K562 (cell line): ENCODE measurements at regions not wholly inside any gene's neighbourhood (a gene's known extent, or its start where the extent isn't known, plus 50 kb on each side); places are given as distances from the start of the nearest gene placed in this dataset.

ENCODE experiments used
- ATAC-seq: fragments of 200-7000 bp; cut with Tn5 transposase; 3 replicates; pipeline ENCODE4 v1.9.1; 2020; ENCODE audit warnings: moderate library complexity
- BruUV-seq: library from RNA; stranded (reverse); fragments of 400-500 nt; replicated peaks from 2 replicates; lab custom pipeline; 2021; lab: Mats Ljungman, UMichigan
- CTCF ChIA-PET: fragments of 300-600 bp; formaldehyde crosslinking; extraction: SDS; loops from one replicate; lab custom pipeline; 2021; ENCODE audit warnings: low intra/inter-chr PET ratio; lab: Yijun Ruan, JAX
- POLR2A ChIA-PET: fragments of 300-600, 350-650 bp; sonication (Branson Sonifier 250); formaldehyde crosslinking; extraction: SDS; loops from one replicate; lab custom pipeline; 2021; ENCODE audit warnings: antibody characterized with exemption, inconsistent platforms; lab: Yijun Ruan, JAX
- DNase-seq, 4 experiments: peaks; one replicate each; pipeline versions ENCODE4 v3.0.0 to v3.0.0-alpha.2; 2011 to 2018; ENCODE audit warnings: low spot score in 3 of 4, mixed read lengths in 3 of 4; ENCODE audit errors: extremely low read depth in 1 of 4
- FAIRE-seq: peaks from 2 replicates; lab custom pipeline; 2011; peaks lifted over from hg19 to GRCh38; lab: Jason Lieb, UNC
- H2AFZ ChIP-seq: 2 replicates; pipeline ENCODE4 v1.6.0; 2011; ENCODE audit warnings: low read depth, low read length, control low read depth, inconsistent platforms
- H3K27ac ChIP-seq: fragments of 200-600 bp; 3 replicates; pipeline ENCODE4 v1.8.0; 2011; ENCODE audit warnings: low read depth, mild to moderate bottlenecking, control low read depth, inconsistent platforms, low read length, moderate library complexity, mixed read lengths; ENCODE audit errors: extremely low read depth
- H3K27me3 ChIP-seq, 2 experiments: fragments of 300-600 bp in 1 of 2; 2 replicates in 1 of 2; 3 replicates in 1 of 2; pipeline versions ENCODE4 v1.6.0 to v1.8.0; 2011; ENCODE audit warnings: inconsistent platforms in 2 of 2, low read length in 2 of 2, mild to moderate bottlenecking in 1 of 2, mixed read lengths in 1 of 2, moderate library complexity in 1 of 2; ENCODE audit not compliant: control insufficient read depth in 2 of 2, insufficient read depth in 2 of 2
- H3K36me3 ChIP-seq: fragments of 300-600 bp; 3 replicates; pipeline ENCODE4 v1.8.0; 2011; ENCODE audit warnings: mild to moderate bottlenecking, low read length, inconsistent platforms; ENCODE audit not compliant: control insufficient read depth, insufficient read depth
- H3K4me1 ChIP-seq, 2 experiments: fragments of 200-600 bp in 1 of 2; replicated peaks in 1 of 2; 2 replicates in 1 of 2; 3 replicates in 1 of 2; pipeline versions ENCODE4 v1.5.1 to v1.8.0; 2011; ENCODE audit warnings: inconsistent platforms in 2 of 2, low read length in 2 of 2, mild to moderate bottlenecking in 1 of 2, mixed read lengths in 1 of 2, moderate library complexity in 1 of 2; ENCODE audit not compliant: control insufficient read depth in 2 of 2, insufficient read depth in 2 of 2
- H3K4me2 ChIP-seq: 2 replicates; pipeline ENCODE4 v1.6.1; 2011; ENCODE audit warnings: low read length, control low read depth, inconsistent platforms, mixed read lengths; ENCODE audit not compliant: insufficient read depth
- H3K4me3 ChIP-seq: fragments of 200-600 bp; sonication (generic), shearing (Covaris generic); 2 replicates; pipeline ENCODE4 v1.5.1; 2016; ENCODE audit warnings: control low read depth, inconsistent platforms
- H3K79me2 ChIP-seq: fragments of 200-600 bp; 3 replicates; pipeline ENCODE4 v1.8.0; 2011; ENCODE audit warnings: low read length, inconsistent platforms; ENCODE audit not compliant: control insufficient read depth, insufficient read depth
- H3K9ac ChIP-seq, 2 experiments: 2 replicates each; pipeline versions ENCODE4 v1.6.0 to v1.6.1; 2011; ENCODE audit warnings: low read depth in 2 of 2, low read length in 2 of 2, control low read depth in 1 of 2, inconsistent platforms in 1 of 2, mild to moderate bottlenecking in 1 of 2, mixed read lengths in 1 of 2; ENCODE audit not compliant: insufficient read depth in 1 of 2
- H3K9me1 ChIP-seq: one replicate; pipeline ENCODE4 v1.6.0; 2011; ENCODE audit warnings: inconsistent platforms, mild to moderate bottlenecking, low read length, moderate library complexity; ENCODE audit not compliant: control insufficient read depth, insufficient read depth
- H3K9me3 ChIP-seq: replicated peaks from 2 replicates; pipeline ENCODE4 v1.5.1; 2011; ENCODE audit warnings: low read depth, low read length, inconsistent platforms; ENCODE audit not compliant: control insufficient read depth, insufficient read depth
- H4K20me1 ChIP-seq: replicated peaks from 2 replicates; pipeline ENCODE4 v1.6.1; 2011; ENCODE audit warnings: low read length, inconsistent platforms, mixed read lengths; ENCODE audit not compliant: control insufficient read depth, insufficient read depth
- ATF6 ChIP-seq: sonication (generic); formaldehyde crosslinking; IDR thresholded peaks from 2 replicates; pipeline ENCODE4 v1.4.0; 2020; ENCODE audit warnings: mild to moderate bottlenecking, missing genetic modification reagents
- MYBL2 ChIP-seq, 2 experiments: fragments of 450-650 bp in 1 of 2; sonication (generic) in 1 of 2; formaldehyde crosslinking in 1 of 2; IDR thresholded peaks; 2 replicates each; pipeline versions ENCODE4 v1.6.1 to v1.8.1; 2017 to 2022; ENCODE audit warnings: borderline replicate concordance in 1 of 2, inconsistent platforms in 1 of 2, low read depth in 1 of 2, mild to moderate bottlenecking in 1 of 2, missing genetic modification reagents in 1 of 2, moderate library complexity in 1 of 2
- PYGO2 ChIP-seq: fragments of 450-650 bp; IDR thresholded peaks from 2 replicates; pipeline ENCODE4 v1.6.1; 2016; ENCODE audit warnings: mild to moderate bottlenecking, missing genetic modification characterization, moderate library complexity, missing compliant biosample characterization
- SMAD1 ChIP-seq: fragments of 150-350 bp; IDR thresholded peaks from 2 replicates; pipeline ENCODE4 v1.6.1; 2014; ENCODE audit warnings: low read length, low read depth; ENCODE audit not compliant: partially characterized antibody
- YY1 ChIP-seq, 3 experiments: IDR thresholded peaks; 2 replicates each; pipeline ENCODE4 v1.6.1; 2011; ENCODE audit warnings: low read length in 2 of 3, mild to moderate bottlenecking in 2 of 3, moderate library complexity in 2 of 3, borderline replicate concordance in 1 of 3, control low read depth in 1 of 3, low read depth in 1 of 3; ENCODE audit not compliant: insufficient read depth in 3 of 3, insufficient replicate concordance in 2 of 3, control insufficient read depth in 1 of 3, insufficient read length in 1 of 3; ENCODE audit errors: extremely low read depth in 1 of 3
- ZNF121 ChIP-seq: sonication (generic); formaldehyde crosslinking; conservative IDR thresholded peaks from 2 replicates; pipeline ENCODE4 v1.8.0; 2022; ENCODE audit warnings: missing genetic modification reagents
- ZNF24 ChIP-seq: fragments of 450-650 bp; IDR thresholded peaks from 2 replicates; pipeline ENCODE4 v1.6.1; 2016
- ZNF398 ChIP-seq: fragments of 250-450 bp; sonication (Bioruptor Pico); IDR thresholded peaks from 2 replicates; pipeline ENCODE4 v1.8.0; 2021; ENCODE audit warnings: moderate library complexity, mild to moderate bottlenecking, inconsistent platforms
- WGBS: fragments of 100-300 bp; shearing (Covaris generic); methylation state at CpG from one replicate; pipeline ENCODE4 v1.1.6; 2016; ENCODE audit warnings: low coverage, mixed read lengths; ENCODE audit not compliant: insufficient coverage; ENCODE audit errors: missing lambda C conversion rate; 5-methylcytosine and 5-hydroxymethylcytosine counted together
- in situ Hi-C: fragments of 300-500 bp; cut with MboI; formaldehyde crosslinking; loops from 4 replicates; pipeline ENCODE4 v1.15.0; 2018; ENCODE audit warnings: inconsistent platforms, mixed read lengths
- intact Hi-C: fragments of 100-400 bp; cut with micrococcal nuclease; formaldehyde crosslinking; loops from 2 replicates; pipeline ENCODE4 v1.14.2; 2022
- TF ChIP-seq, protein P1 (sequence below): sonication (generic); IDR thresholded peaks from 2 replicates; pipeline ENCODE4 v1.6.1; 2016

- Histone ChIP-seq H3K27ac (no peak overlapping the region), H3K4me3 (no peak overlapping the region), H3K9me3 (no peaks in the 10 kb centered on the region), H3K36me3 (no peaks in the 10 kb centered on the region), H4K20me1 (no peaks in the 10 kb centered on the region; the same call in 1 of the 2 replicates), H3K4me2 (no peak overlapping the region), H3K79me2 (no peaks in the 10 kb centered on the region), H3K9ac (no peak overlapping the region), H3K27me3 (peaks cover 0 to 22% of the 10 kb centered on the region in 2 experiments; a peak in 3 of 5 replicates), H3K4me1 (no peaks in the 10 kb centered on the region), H3K9me1 (no peaks in the 10 kb centered on the region), H2AFZ (no peak overlapping the region)
- no peak for ATAC-seq
- WGBS, result 0% methylated on average over 13 of the region's 13 CpGs
- FAIRE-seq, result no peak
- CTCF ChIA-PET, result no interaction called here
- BruUV-seq, result no TSS peak
- in situ Hi-C loops, result no loop called here
- intact Hi-C loops, result no loop called here
- no peak for DNase-seq
- TF ChIP-seq ZNF24 (peak; percentile 72), ATF6 (CRISPR knock-in tag) (no peak), MYBL2 (IDR thresholded peaks at IDR 0.05; ENCODE audit: low read depth) (no peak), MYBL2 (CRISPR knock-in tag; IDR thresholded peaks at IDR 0.05; ENCODE audit: borderline replicate concordance) (no peak), PYGO2 (tag) (no peak), ZNF121 (CRISPR knock-in tag) (no peak), YY1 (IDR thresholded peaks at IDR 0.05; ENCODE audit: borderline replicate concordance in 1 of 3, control insufficient read depth in 1 of 3, extremely low read depth in 1 of 3, insufficient read depth in 3 of 3, insufficient read length in 1 of 3, insufficient replicate concordance in 2 of 3, low read depth in 1 of 3, low read length in 2 of 3) (no peak), SMAD1 (no peak), ZNF398 (CRISPR knock-in tag) (no peak)
- TF ChIP-seq, protein P1, sequence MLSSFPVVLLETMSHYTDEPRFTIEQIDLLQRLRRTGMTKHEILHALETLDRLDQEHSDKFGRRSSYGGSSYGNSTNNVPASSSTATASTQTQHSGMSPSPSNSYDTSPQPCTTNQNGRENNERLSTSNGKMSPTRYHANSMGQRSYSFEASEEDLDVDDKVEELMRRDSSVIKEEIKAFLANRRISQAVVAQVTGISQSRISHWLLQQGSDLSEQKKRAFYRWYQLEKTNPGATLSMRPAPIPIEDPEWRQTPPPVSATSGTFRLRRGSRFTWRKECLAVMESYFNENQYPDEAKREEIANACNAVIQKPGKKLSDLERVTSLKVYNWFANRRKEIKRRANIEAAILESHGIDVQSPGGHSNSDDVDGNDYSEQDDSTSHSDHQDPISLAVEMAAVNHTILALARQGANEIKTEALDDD, result no peak
- POLR2A ChIA-PET, result interaction anchor here (0.6 kb wide), 1 partner anchor 116 kb away, joined by 3 read pairs; no protein-coding TSS in a partner anchor
Measured at GRCh38 chr11:116595305-116595880, 177.4 kb downstream of the BUD13 start.
